ENCODE measurements at regions not wholly inside any gene's neighbourhood (a gene's known extent, or its start where the extent isn't known, plus 50 kb on each side); places are given as distances from the start of the nearest gene placed in this dataset.

- TF ChIP-seq CTCF (conservative IDR thresholded peaks at IDR 0.05) (no peak), ZFX (IDR thresholded peaks at IDR 0.05) (no peak)
Measured at GRCh38 chr5:20158006-20158405, 170.0 kb upstream of the CDH18 start.

Measured in C4-2B (cell line).